HepG2 (cell line): ENCODE measurements at regions not wholly inside any gene's neighbourhood (a gene's known extent, or its start where the extent isn't known, plus 50 kb on each side); places are given as distances from the start of the nearest gene placed in this dataset.

Source experiments
- ATAC-seq: fragments of 200-7000 bp; cut with Tn5 transposase; 3 replicates; pipeline ENCODE4 v1.9.1; 2020; ENCODE audit warnings: mild to moderate bottlenecking, moderate library complexity
- BruUV-seq: library from RNA; stranded (reverse); fragments of 400-500 nt; replicated peaks from 2 replicates; lab custom pipeline; 2021; lab: Mats Ljungman, UMichigan
- CTCF ChIA-PET: fragments of 300-600 bp; formaldehyde crosslinking; extraction: SDS; loops from one replicate; lab custom pipeline; 2021; ENCODE audit warnings: low total read pairs, inconsistent platforms, low intra/inter-chr PET ratio; lab: Yijun Ruan, JAX
- POLR2A ChIA-PET: fragments of 350-600 bp; sonication (Branson Sonifier 250); formaldehyde crosslinking; loops from one replicate; lab custom pipeline; 2020; ENCODE audit warnings: antibody characterized with exemption, inconsistent platforms; lab: Yijun Ruan, JAX
- DNase-seq: peaks from one replicate; pipeline ENCODE4 v3.0.0-alpha.2; 2015; ENCODE audit warnings: low spot score
- FAIRE-seq: peaks from 3 replicates; lab custom pipeline; 2011; peaks lifted over from hg19 to GRCh38; lab: Jason Lieb, UNC
- H2AFZ ChIP-seq: one replicate; pipeline ENCODE4 v1.6.1; 2011; ENCODE audit warnings: low read length, inconsistent platforms
- H3K27ac ChIP-seq: fragments of 300-600 bp; 3 replicates; pipeline ENCODE4 v1.8.0; 2011; ENCODE audit warnings: mixed run types, mild to moderate bottlenecking, mixed read lengths, low read length, inconsistent platforms; ENCODE audit not compliant: insufficient read depth; ENCODE audit errors: extremely low read length
- H3K27me3 ChIP-seq, 2 experiments: fragments of 200-600 bp in 1 of 2; 2 replicates in 1 of 2; 3 replicates in 1 of 2; pipeline versions ENCODE4 v1.6.0 to v1.8.0; 2011; ENCODE audit warnings: low read length in 2 of 2, mild to moderate bottlenecking in 2 of 2, moderate library complexity in 2 of 2, inconsistent platforms in 1 of 2; ENCODE audit not compliant: insufficient read depth in 2 of 2, control insufficient read depth in 1 of 2
- H3K36me3 ChIP-seq, 2 experiments: fragments of 200-600 bp in 1 of 2; replicated peaks in 1 of 2; 2 replicates in 1 of 2; 3 replicates in 1 of 2; pipeline versions ENCODE4 v1.5.1 to v1.8.0; 2011; ENCODE audit warnings: low read length in 2 of 2, inconsistent platforms in 1 of 2; ENCODE audit not compliant: insufficient read depth in 2 of 2, control insufficient read depth in 1 of 2
- H3K4me1 ChIP-seq: 2 replicates; pipeline ENCODE4 v1.5.1; 2012; ENCODE audit warnings: low read length, inconsistent platforms; ENCODE audit not compliant: insufficient read depth
- H3K4me2 ChIP-seq: 2 replicates; pipeline ENCODE4 v1.6.0; 2011; ENCODE audit warnings: low read depth, low read length, inconsistent platforms
- H3K4me3 ChIP-seq, 3 experiments: fragments of 200-600 bp in 1 of 3; sonication (generic), shearing (Covaris generic) in 1 of 3; replicated peaks in 1 of 3; 2 replicates each; pipeline ENCODE4 v1.5.1; 2011 to 2016; ENCODE audit warnings: low read length in 3 of 3, inconsistent platforms in 2 of 3, low read depth in 2 of 3, mild to moderate bottlenecking in 2 of 3, control low read depth in 1 of 3, mixed read lengths in 1 of 3; ENCODE audit not compliant: insufficient read depth in 1 of 3
- H3K79me2 ChIP-seq: one replicate; pipeline ENCODE4 v1.6.1; 2011; ENCODE audit warnings: low read length, inconsistent platforms; ENCODE audit not compliant: insufficient read depth
- H3K9ac ChIP-seq: 2 replicates; pipeline ENCODE4 v1.6.0; 2011; ENCODE audit warnings: mild to moderate bottlenecking, low read depth, low read length, inconsistent platforms; ENCODE audit not compliant: insufficient read depth
- H3K9me3 ChIP-seq: 2 replicates; pipeline ENCODE4 v1.5.1; 2012; ENCODE audit warnings: mild to moderate bottlenecking, low read length
- H4K20me1 ChIP-seq: 2 replicates; pipeline ENCODE4 v1.6.0; 2011; ENCODE audit warnings: inconsistent platforms, mild to moderate bottlenecking, low read length, moderate library complexity; ENCODE audit not compliant: insufficient read depth
- GABPA ChIP-seq, 2 experiments: IDR thresholded peaks; 2 replicates each; pipeline ENCODE4 v1.6.1; 2011 to 2016; ENCODE audit warnings: low read depth in 2 of 2, low read length in 1 of 2, missing biosample characterization in 1 of 2, missing genetic modification characterization in 1 of 2
- HNRNPK ChIP-seq: fragments of 200-400 bp; formaldehyde crosslinking; IDR thresholded peaks from 2 replicates; pipeline ENCODE4 v1.6.1; 2018; ENCODE audit warnings: low read length, low read depth, moderate library complexity, mild to moderate bottlenecking; ENCODE audit not compliant: poor library complexity, severe bottlenecking
- HOXA3 ChIP-seq: sonication (generic); formaldehyde crosslinking; IDR thresholded peaks from 2 replicates; pipeline ENCODE4 v1.5.0; 2020; ENCODE audit warnings: missing genetic modification reagents
- HOXD1 ChIP-seq: sonication (generic); formaldehyde crosslinking; IDR thresholded peaks from 2 replicates; pipeline ENCODE4 v1.5.0; 2020; ENCODE audit warnings: missing genetic modification reagents
- UBTF ChIP-seq: sonication (generic); formaldehyde crosslinking; IDR thresholded peaks from 2 replicates; pipeline ENCODE4 v1.4.0; 2020; ENCODE audit warnings: mild to moderate bottlenecking, missing genetic modification reagents
- ZNF30 ChIP-seq: sonication (generic); formaldehyde crosslinking; IDR thresholded peaks from 2 replicates; pipeline ENCODE4 v1.5.0; 2020; ENCODE audit warnings: mild to moderate bottlenecking, missing genetic modification reagents
- ZNF761 ChIP-seq: sonication (generic); formaldehyde crosslinking; conservative IDR thresholded peaks from 2 replicates; pipeline ENCODE4 v1.4.0; 2020; ENCODE audit warnings: mild to moderate bottlenecking, missing genetic modification reagents
- whole genome bisulfite sequencing: methylation state at CpG from one replicate; pipeline ENCODE4 v1.1.6; 2017; ENCODE audit warnings: low lambda C conversion rate; 5-methylcytosine and 5-hydroxymethylcytosine counted together
- in situ Hi-C: cut with HindIII; loops from 2 replicates; pipeline ENCODE4 v1.10.0; 2017; ENCODE audit warnings: low pct_unique_long_range_greater_than_20kb; ENCODE audit not compliant: extremely low pct_ligation_motif_present
- intact Hi-C: fragments of 100-400 bp; cut with micrococcal nuclease; formaldehyde crosslinking; loops from one replicate; pipeline ENCODE4 v1.10.0; 2022; ENCODE audit not compliant: unreplicated experiment
- TF ChIP-seq, protein P1 (sequence below): IDR thresholded peaks from 2 replicates; pipeline ENCODE4 v1.6.1; 2012; ENCODE audit warnings: low read depth, low read length, improper control_type of control experiment
- TF ChIP-seq, protein P2 (sequence below): sonication (generic); formaldehyde crosslinking; IDR thresholded peaks from one replicate; pipeline ENCODE4 v1.5.1; 2020; ENCODE audit warnings: mild to moderate bottlenecking, missing genetic modification reagents; ENCODE audit errors: not compliant biosample characterization

DNA sequence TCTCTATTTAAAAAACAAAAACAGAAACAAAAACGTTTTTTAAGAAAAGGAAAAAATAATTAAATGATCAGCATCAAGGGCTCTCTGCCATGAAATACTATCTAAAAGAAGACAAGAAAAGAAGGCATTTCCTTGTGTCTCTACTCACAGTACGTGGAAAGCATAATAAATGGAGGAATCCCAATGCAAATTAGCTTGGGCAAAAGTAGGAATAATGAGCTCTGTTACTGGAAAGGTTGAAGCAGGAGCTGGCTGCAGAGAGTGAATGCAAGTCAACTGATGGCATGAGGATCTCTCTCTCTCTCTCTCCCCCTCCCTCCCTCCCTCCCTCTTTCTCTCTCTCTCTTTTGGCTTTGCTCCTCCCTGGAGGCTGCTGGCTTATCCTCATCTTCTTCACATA lies 85.9 kb downstream of the TBX3 start:
- H3K4me2 ChIP-seq, result no peak overlapping the region
- POLR2A ChIA-PET, result no interaction called here
- H3K27me3 ChIP-seq, result no peaks in the 10 kb centered on the region
- H4K20me1 ChIP-seq, result no peaks in the 10 kb centered on the region
- no peak overlapping the region for H3K27ac ChIP-seq
- peaks cover 7% of the 10 kb centered on the region; the same call in 1 of the 2 replicates for H3K9me3 ChIP-seq
- no peak for DNase-seq
- H3K36me3 ChIP-seq, result no peaks in the 10 kb centered on the region
- 3% methylated on average over 2 of the region's 2 CpGs for WGBS
- intact Hi-C loops (no loop called here), in situ Hi-C loops (no loop called here)
- no TSS peak for BruUV-seq
- peaks cover 5% of the 10 kb centered on the region; the same call in 1 of the 2 replicates for H3K4me1 ChIP-seq
- CTCF ChIA-PET, result no interaction called here
- no peak for FAIRE-seq
- H3K9ac ChIP-seq, result no peak overlapping the region
- H2AFZ ChIP-seq, result no peak overlapping the region
- H3K79me2 ChIP-seq, result no peaks in the 10 kb centered on the region
- H3K4me3 ChIP-seq, result no peak overlapping the region
- no peak for ATAC-seq
- TF ChIP-seq GABPA (IDR thresholded peaks at IDR 0.05; ENCODE audit: low read depth, low read length) (no peak), GABPA (CRISPR knock-in tag; IDR thresholded peaks at IDR 0.05; ENCODE audit: low read depth) (no peak), HNRNPK (no peak), ZNF761 (no peak), HOXD1 (CRISPR knock-in tag) (no peak), HOXA3 (no peak), UBTF (CRISPR knock-in tag) (no peak), ZNF30 (CRISPR knock-in tag) (no peak)
- TF ChIP-seq, protein P1, sequence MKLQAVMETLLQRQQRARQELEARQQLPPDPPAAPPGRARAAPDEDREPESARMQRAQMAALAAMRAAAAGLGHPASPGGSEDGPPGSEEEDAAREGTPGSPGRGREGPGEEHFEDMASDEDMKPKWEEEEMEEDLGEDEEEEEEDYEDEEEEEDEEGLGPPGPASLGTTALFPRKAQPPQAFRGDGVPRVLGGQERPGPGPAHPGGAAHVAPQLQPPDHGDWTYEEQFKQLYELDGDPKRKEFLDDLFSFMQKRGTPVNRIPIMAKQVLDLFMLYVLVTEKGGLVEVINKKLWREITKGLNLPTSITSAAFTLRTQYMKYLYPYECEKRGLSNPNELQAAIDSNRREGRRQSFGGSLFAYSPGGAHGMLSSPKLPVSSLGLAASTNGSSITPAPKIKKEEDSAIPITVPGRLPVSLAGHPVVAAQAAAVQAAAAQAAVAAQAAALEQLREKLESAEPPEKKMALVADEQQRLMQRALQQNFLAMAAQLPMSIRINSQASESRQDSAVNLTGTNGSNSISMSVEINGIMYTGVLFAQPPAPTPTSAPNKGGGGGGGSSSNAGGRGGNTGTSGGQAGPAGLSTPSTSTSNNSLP, result no peak
- TF ChIP-seq, protein P2, sequence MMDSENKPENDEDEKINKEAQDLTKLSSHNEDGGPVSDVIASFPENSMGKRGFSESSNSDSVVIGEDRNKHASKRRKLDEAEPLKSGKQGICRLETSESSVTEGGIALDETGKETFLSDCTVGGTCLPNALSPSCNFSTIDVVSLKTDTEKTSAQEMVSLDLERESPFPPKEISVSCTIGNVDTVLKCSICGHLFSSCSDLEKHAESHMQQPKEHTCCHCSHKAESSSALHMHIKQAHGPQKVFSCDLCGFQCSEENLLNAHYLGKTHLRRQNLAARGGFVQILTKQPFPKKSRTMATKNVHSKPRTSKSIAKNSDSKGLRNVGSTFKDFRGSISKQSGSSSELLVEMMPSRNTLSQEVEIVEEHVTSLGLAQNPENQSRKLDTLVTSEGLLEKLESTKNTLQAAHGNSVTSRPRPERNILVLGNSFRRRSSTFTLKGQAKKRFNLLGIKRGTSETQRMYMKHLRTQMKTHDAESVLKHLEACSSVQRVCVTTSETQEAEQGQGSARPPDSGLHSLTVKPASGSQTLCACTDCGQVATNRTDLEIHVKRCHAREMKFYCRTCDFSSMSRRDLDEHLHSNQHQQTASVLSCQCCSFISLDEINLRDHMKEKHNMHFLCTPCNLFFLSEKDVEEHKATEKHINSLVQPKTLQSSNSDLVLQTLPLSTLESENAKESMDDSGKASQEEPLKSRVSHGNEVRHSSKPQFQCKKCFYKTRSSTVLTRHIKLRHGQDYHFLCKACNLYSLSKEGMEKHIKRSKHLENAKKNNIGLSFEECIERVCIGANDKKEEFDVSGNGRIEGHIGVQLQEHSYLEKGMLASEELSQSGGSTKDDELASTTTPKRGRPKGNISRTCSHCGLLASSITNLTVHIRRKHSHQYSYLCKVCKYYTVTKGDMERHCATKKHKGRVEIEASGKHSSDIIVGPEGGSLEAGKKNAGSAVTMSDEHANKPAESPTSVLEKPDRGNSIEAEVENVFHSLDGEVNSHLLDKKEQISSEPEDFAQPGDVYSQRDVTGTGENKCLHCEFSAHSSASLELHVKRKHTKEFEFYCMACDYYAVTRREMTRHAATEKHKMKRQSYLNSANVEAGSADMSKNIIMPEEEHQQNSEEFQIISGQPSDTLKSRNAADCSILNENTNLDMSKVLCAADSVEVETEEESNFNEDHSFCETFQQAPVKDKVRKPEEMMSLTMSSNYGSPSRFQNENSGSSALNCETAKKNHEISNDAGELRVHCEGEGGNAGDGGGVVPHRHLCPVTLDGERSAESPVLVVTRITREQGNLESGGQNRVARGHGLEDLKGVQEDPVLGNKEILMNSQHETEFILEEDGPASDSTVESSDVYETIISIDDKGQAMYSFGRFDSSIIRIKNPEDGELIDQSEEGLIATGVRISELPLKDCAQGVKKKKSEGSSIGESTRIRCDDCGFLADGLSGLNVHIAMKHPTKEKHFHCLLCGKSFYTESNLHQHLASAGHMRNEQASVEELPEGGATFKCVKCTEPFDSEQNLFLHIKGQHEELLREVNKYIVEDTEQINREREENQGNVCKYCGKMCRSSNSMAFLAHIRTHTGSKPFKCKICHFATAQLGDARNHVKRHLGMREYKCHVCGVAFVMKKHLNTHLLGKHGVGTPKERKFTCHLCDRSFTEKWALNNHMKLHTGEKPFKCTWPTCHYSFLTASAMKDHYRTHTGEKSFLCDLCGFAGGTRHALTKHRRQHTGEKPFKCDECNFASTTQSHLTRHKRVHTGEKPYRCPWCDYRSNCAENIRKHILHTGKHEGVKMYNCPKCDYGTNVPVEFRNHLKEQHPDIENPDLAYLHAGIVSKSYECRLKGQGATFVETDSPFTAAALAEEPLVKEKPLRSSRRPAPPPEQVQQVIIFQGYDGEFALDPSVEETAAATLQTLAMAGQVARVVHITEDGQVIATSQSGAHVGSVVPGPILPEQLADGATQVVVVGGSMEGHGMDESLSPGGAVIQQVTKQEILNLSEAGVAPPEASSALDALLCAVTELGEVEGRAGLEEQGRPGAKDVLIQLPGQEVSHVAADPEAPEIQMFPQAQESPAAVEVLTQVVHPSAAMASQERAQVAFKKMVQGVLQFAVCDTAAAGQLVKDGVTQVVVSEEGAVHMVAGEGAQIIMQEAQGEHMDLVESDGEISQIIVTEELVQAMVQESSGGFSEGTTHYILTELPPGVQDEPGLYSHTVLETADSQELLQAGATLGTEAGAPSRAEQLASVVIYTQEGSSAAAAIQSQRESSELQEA (CRISPR knock-in tag), result no peak
